Neural cell (in vitro differentiated cells): ENCODE measurements at regions not wholly inside any gene's neighbourhood (a gene's known extent, or its start where the extent isn't known, plus 50 kb on each side); places are given as distances from the start of the nearest gene placed in this dataset.
"Not testable (repeated sequence)": the region's sequence is repeated elsewhere in the genome, so short reads cannot be mapped to it uniquely, and the experiment has no call there.

Source experiments
- H2AFZ ChIP-seq: fragments of 200-600, 300-800 bp; sonication (generic), shearing (Covaris generic); 2 replicates; pipeline ENCODE4 v1.6.0; 2014; ENCODE audit warnings: low read depth, mild to moderate bottlenecking, antibody characterized with exemption, low read length, moderate library complexity
- H3F3A ChIP-seq: fragments of 200-600 bp; shearing (Covaris generic); 2 replicates; pipeline ENCODE4 v1.6.1; 2016; ENCODE audit warnings: mild to moderate bottlenecking, moderate library complexity, mixed read lengths, antibody characterized with exemption, low read length; ENCODE audit not compliant: insufficient read depth, poor library complexity, severe bottlenecking
- H3K27ac ChIP-seq: fragments of 200-600, 300-800 bp; sonication (generic), shearing (Covaris generic); 2 replicates; pipeline ENCODE4 v1.5.1; 2014; ENCODE audit warnings: mild to moderate bottlenecking, low read length, moderate library complexity
- H3K27me3 ChIP-seq: fragments of 300-800, 200-600 bp; sonication (generic), shearing (Covaris generic); 2 replicates; pipeline ENCODE4 v1.6.0; 2014; ENCODE audit warnings: mild to moderate bottlenecking, low read depth, low read length, moderate library complexity; ENCODE audit not compliant: insufficient read depth
- H3K36me3 ChIP-seq: fragments of 300-800, 200-600 bp; sonication (generic), shearing (Covaris generic); 2 replicates; pipeline ENCODE4 v1.5.1; 2014; ENCODE audit warnings: mild to moderate bottlenecking, antibody characterized with exemption, low read length, moderate library complexity; ENCODE audit not compliant: insufficient read depth
- H3K4me2 ChIP-seq: fragments of 300-800, 200-600 bp; sonication (generic), shearing (Covaris generic); 2 replicates; pipeline ENCODE4 v1.6.0; 2014; ENCODE audit warnings: mild to moderate bottlenecking, low read length
- H3K4me3 ChIP-seq: fragments of 300-800, 200-600 bp; sonication (generic), shearing (Covaris generic); 2 replicates; pipeline ENCODE4 v1.5.1; 2014; ENCODE audit warnings: mild to moderate bottlenecking, low read length, moderate library complexity
- H3K79me2 ChIP-seq: fragments of 200-600 bp; shearing (Covaris generic); replicated peaks from 2 replicates; pipeline ENCODE4 v1.6.0; 2014; ENCODE audit warnings: mild to moderate bottlenecking, low read length, moderate library complexity; ENCODE audit not compliant: insufficient read depth
- H3K9ac ChIP-seq: fragments of 300-800, 200-600 bp; sonication (generic), shearing (Covaris generic); 2 replicates; pipeline ENCODE4 v1.6.1; 2016; ENCODE audit warnings: mild to moderate bottlenecking, low read length, mixed read lengths
- H3K9me2 ChIP-seq: fragments of 200-600 bp; shearing (Covaris generic); 2 replicates; pipeline ENCODE4 v1.6.1; 2016; ENCODE audit warnings: mild to moderate bottlenecking, low read length, mixed read lengths; ENCODE audit not compliant: insufficient read depth
- H3K9me3 ChIP-seq: fragments of 200-600, 300-800 bp; sonication (generic), shearing (Covaris generic); 2 replicates; pipeline ENCODE4 v1.6.1; 2016; ENCODE audit warnings: mild to moderate bottlenecking, mixed run types, low read length, moderate library complexity, mixed read lengths
- H4K20me1 ChIP-seq: fragments of 200-600 bp; shearing (Covaris generic); 2 replicates; pipeline ENCODE4 v1.6.1; 2016; ENCODE audit warnings: mild to moderate bottlenecking, mixed run types; ENCODE audit not compliant: insufficient read depth
- EP300 ChIP-seq: fragments of 450-650 bp; conservative IDR thresholded peaks from 2 replicates; pipeline ENCODE4 v1.6.1; 2014; ENCODE audit warnings: antibody characterized with exemption, mild to moderate bottlenecking, moderate library complexity; ENCODE audit not compliant: poor library complexity, severe bottlenecking
- EZH2 ChIP-seq: fragments of 200-600, 300-800 bp; shearing (Covaris generic), sonication (generic); IDR thresholded peaks from 2 replicates; pipeline ENCODE4 v1.6.1; 2014; ENCODE audit warnings: antibody characterized with exemption, low read length, borderline replicate concordance, mild to moderate bottlenecking; ENCODE audit not compliant: insufficient read depth, poor library complexity, severe bottlenecking
- MXI1 ChIP-seq: fragments of 450-650 bp; conservative IDR thresholded peaks from 2 replicates; pipeline ENCODE4 v1.6.1; 2014; ENCODE audit warnings: antibody characterized with exemption, mild to moderate bottlenecking; ENCODE audit not compliant: poor library complexity, severe bottlenecking
- POLR2AphosphoS5 ChIP-seq: IDR thresholded peaks from 2 replicates; pipeline ENCODE4 v1.6.1; 2012
- RAD21 ChIP-seq: fragments of 450-650 bp; conservative IDR thresholded peaks from 2 replicates; pipeline ENCODE4 v1.6.1; 2014; ENCODE audit warnings: antibody characterized with exemption, mild to moderate bottlenecking, moderate library complexity
- SMC3 ChIP-seq: fragments of 450-650 bp; conservative IDR thresholded peaks from 2 replicates; pipeline ENCODE4 v1.6.1; 2014; ENCODE audit warnings: antibody characterized with exemption, mild to moderate bottlenecking, moderate library complexity; ENCODE audit not compliant: poor library complexity
- TAF1 ChIP-seq: IDR thresholded peaks from 2 replicates; pipeline ENCODE4 v1.6.1; 2012; ENCODE audit warnings: low read depth
- TF ChIP-seq, protein P1 (sequence below): IDR thresholded peaks from 2 replicates; pipeline ENCODE4 v1.6.1; 2012; ENCODE audit warnings: borderline replicate concordance
- TF ChIP-seq, protein P2 (sequence below): fragments of 450-650 bp; IDR thresholded peaks from 2 replicates; pipeline ENCODE4 v1.5.1; 2014; ENCODE audit warnings: antibody characterized with exemption, mild to moderate bottlenecking, moderate library complexity; ENCODE audit not compliant: poor library complexity, severe bottlenecking

DNA sequence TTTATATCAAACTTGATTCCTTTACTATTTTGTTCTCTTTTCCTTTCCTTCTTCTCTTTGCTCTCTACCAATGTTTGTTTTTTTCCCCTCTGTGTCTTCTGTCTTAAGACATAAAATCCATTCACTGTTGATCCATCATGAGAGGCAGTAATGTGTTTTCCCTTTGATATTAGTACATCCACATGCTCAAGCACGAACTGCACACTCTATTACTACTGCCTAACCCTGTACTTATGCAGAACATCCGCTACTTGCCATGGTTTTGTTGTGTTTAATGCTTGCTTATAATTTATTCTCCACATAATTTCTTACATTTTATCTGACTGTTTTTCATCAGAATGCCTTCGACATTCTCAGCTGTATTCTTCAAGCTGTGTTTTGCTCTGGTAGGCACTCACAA, 159.0 kb upstream of the PCDH9 start:
- no peaks in the 10 kb centered on the region for H3K9me3 ChIP-seq
- TF ChIP-seq MXI1 (no peak), POLR2AphosphoS5 (no peak), EP300 (no peak), EZH2 (no peak)
- TF ChIP-seq, protein P1, sequence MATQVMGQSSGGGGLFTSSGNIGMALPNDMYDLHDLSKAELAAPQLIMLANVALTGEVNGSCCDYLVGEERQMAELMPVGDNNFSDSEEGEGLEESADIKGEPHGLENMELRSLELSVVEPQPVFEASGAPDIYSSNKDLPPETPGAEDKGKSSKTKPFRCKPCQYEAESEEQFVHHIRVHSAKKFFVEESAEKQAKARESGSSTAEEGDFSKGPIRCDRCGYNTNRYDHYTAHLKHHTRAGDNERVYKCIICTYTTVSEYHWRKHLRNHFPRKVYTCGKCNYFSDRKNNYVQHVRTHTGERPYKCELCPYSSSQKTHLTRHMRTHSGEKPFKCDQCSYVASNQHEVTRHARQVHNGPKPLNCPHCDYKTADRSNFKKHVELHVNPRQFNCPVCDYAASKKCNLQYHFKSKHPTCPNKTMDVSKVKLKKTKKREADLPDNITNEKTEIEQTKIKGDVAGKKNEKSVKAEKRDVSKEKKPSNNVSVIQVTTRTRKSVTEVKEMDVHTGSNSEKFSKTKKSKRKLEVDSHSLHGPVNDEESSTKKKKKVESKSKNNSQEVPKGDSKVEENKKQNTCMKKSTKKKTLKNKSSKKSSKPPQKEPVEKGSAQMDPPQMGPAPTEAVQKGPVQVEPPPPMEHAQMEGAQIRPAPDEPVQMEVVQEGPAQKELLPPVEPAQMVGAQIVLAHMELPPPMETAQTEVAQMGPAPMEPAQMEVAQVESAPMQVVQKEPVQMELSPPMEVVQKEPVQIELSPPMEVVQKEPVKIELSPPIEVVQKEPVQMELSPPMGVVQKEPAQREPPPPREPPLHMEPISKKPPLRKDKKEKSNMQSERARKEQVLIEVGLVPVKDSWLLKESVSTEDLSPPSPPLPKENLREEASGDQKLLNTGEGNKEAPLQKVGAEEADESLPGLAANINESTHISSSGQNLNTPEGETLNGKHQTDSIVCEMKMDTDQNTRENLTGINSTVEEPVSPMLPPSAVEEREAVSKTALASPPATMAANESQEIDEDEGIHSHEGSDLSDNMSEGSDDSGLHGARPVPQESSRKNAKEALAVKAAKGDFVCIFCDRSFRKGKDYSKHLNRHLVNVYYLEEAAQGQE, result no peak
- no peak overlapping the region for H3K27ac ChIP-seq
- H4K20me1 ChIP-seq, result no peaks in the 10 kb centered on the region
- H3K36me3 ChIP-seq, result no peaks in the 10 kb centered on the region
- H3F3A ChIP-seq, result no peaks in the 10 kb centered on the region
- H3K4me2 ChIP-seq, result no peak overlapping the region
- no peaks in the 10 kb centered on the region for H3K79me2 ChIP-seq
- H2AFZ ChIP-seq, result no peak overlapping the region
- no peak overlapping the region for H3K4me3 ChIP-seq
- H3K27me3 ChIP-seq, result no peaks in the 10 kb centered on the region
- H3K9me2 ChIP-seq, result no peaks in the 10 kb centered on the region
- H3K9ac ChIP-seq, result no peak overlapping the region

DNA sequence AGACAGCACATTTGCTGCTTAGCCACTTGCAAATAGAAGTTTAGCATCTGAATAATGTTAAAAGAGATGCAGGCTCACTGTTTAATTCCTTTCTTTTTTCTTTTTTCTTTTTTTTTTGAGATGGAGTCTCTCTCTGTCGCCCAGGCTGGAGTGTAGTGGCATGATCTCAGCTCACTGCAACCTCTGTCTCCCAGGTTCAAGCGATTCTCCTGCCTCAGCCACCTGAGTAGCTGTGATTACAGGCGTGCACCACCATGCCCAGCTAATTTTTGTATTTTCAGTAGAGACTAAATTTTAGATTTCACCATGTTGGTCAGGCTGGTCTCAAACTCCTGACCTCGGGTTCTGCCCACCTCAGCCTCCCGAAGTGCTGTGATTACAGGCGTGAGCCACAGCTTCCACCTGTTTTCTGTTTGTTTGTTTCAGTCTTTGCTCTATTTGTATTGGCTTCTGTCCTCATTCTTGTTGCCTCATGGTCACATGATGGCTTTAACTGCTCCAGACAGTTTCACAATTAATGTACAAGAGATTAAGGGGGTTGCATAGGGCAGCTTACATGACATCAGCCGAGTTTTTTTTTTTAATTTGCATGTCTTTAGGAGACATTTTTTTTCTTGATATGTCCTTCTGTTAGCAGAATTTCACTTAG, 153.1 kb upstream of the PCDH9 start:
- not testable (repeated sequence) for H3K4me2 ChIP-seq, H3K9me2 ChIP-seq, H3K36me3 ChIP-seq, H3K27ac ChIP-seq, H2AFZ ChIP-seq, H3F3A ChIP-seq, H4K20me1 ChIP-seq, H3K27me3 ChIP-seq, H3K9ac ChIP-seq, H3K79me2 ChIP-seq, H3K9me3 ChIP-seq, H3K4me3 ChIP-seq

DNA sequence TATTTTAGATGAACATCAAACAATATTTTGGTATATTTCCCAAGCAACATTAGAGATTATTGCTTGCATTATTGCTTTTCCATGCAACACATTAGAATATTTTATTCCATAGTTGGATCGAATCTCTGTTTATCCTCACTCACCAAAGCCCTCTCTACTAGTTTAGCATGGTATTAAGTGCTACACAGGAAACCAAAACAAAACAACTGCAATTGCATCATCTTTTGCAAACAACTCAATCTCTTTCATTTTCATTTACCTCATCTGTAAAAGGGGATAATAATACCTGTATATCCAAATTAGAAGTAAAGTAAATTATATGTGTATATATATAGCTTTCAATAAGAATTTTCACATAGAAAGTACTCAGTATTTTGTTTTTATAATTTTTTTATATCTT, 147.8 kb upstream of the PCDH9 start:
- Histone ChIP-seq H3K9ac (no peak overlapping the region), H3K9me3 (no peaks in the 10 kb centered on the region), H3K79me2 (no peaks in the 10 kb centered on the region), H4K20me1 (no peaks in the 10 kb centered on the region), H3K36me3 (no peaks in the 10 kb centered on the region), H3F3A (no peaks in the 10 kb centered on the region), H3K27ac (no peak overlapping the region), H2AFZ (no peak overlapping the region), H3K4me2 (no peak overlapping the region), H3K9me2 (no peaks in the 10 kb centered on the region), H3K27me3 (no peaks in the 10 kb centered on the region), H3K4me3 (no peak overlapping the region)
- TF ChIP-seq, protein P1, result no peak
- TF ChIP-seq, protein P2, sequence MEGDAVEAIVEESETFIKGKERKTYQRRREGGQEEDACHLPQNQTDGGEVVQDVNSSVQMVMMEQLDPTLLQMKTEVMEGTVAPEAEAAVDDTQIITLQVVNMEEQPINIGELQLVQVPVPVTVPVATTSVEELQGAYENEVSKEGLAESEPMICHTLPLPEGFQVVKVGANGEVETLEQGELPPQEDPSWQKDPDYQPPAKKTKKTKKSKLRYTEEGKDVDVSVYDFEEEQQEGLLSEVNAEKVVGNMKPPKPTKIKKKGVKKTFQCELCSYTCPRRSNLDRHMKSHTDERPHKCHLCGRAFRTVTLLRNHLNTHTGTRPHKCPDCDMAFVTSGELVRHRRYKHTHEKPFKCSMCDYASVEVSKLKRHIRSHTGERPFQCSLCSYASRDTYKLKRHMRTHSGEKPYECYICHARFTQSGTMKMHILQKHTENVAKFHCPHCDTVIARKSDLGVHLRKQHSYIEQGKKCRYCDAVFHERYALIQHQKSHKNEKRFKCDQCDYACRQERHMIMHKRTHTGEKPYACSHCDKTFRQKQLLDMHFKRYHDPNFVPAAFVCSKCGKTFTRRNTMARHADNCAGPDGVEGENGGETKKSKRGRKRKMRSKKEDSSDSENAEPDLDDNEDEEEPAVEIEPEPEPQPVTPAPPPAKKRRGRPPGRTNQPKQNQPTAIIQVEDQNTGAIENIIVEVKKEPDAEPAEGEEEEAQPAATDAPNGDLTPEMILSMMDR, result no peak
- no peak for TF ChIP-seq SMC3
- TF ChIP-seq RAD21, result no peak
- TF ChIP-seq EZH2, result no peak
- TF ChIP-seq EP300, result no peak
- TF ChIP-seq TAF1, result no peak
- TF ChIP-seq MXI1, result no peak
- no peak for TF ChIP-seq POLR2AphosphoS5
